Osteocyte (in vitro differentiated cells): ENCODE measurements at regions not wholly inside any gene's neighbourhood (a gene's known extent, or its start where the extent isn't known, plus 50 kb on each side); places are given as distances from the start of the nearest gene placed in this dataset.

ENCODE experiments used
- DNase-seq: peaks from one replicate; pipeline ENCODE4 v3.0.0; 2021; ENCODE audit warnings: mixed read lengths; ENCODE audit not compliant: unreplicated experiment; ENCODE audit errors: extremely low spot score
- H3K27ac Mint-ChIP-seq: one replicate; pipeline ENCODE4 v1.8.0; 2021; ENCODE audit warnings: mild to moderate bottlenecking, mixed read lengths; ENCODE audit not compliant: unreplicated experiment
- H3K27me3 Mint-ChIP-seq: one replicate; pipeline ENCODE4 v1.8.0; 2021; ENCODE audit warnings: mixed read lengths; ENCODE audit not compliant: unreplicated experiment
- H3K36me3 Mint-ChIP-seq: one replicate; pipeline ENCODE4 v1.8.0; 2021; ENCODE audit warnings: mixed read lengths; ENCODE audit not compliant: unreplicated experiment
- H3K4me1 Mint-ChIP-seq: one replicate; pipeline ENCODE4 v1.8.0; 2021; ENCODE audit warnings: mixed read lengths; ENCODE audit not compliant: unreplicated experiment
- H3K4me3 Mint-ChIP-seq: one replicate; pipeline ENCODE4 v1.8.0; 2021; ENCODE audit warnings: mild to moderate bottlenecking, moderate library complexity, mixed read lengths; ENCODE audit not compliant: unreplicated experiment
- H3K9me3 Mint-ChIP-seq: one replicate; pipeline ENCODE4 v1.8.0; 2021; ENCODE audit warnings: mixed read lengths; ENCODE audit not compliant: unreplicated experiment
- TF ChIP-seq, protein P1 (sequence below): fragments of 200-600 bp; sonication (generic); IDR thresholded peaks from 2 replicates; pipeline ENCODE4 v1.5.0; 2021; ENCODE audit warnings: antibody characterized with exemption, mild to moderate bottlenecking, moderate library complexity

DNA sequence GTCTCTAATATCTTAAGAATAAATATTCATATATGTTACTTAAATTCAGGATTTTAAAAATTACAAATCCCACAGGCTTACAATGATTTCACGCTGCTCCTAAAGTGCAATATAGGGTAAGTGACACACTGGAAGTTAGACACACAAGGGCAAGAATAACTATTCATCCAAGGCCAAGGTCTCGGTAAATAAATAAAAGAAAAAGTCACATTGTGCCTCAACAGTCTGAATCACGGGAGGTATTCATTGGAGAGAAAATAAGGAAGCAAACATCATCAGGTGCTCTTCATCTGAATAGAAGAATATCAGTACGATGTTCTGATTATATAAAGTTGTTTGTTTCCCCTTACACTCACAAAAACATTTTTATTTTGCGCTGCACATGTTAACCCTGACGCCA is 820.2 kb downstream of the TRIB2 start:
- H3K9me3 Mint-ChIP-seq = no peaks in the 10 kb centered on the region

GRCh38 chr2:13537771-13538349 is 821.1 kb downstream of the TRIB2 start:
- Mint-ChIP-seq H3K36me3 (no peaks in the 10 kb centered on the region), H3K27ac (no peak overlapping the region), H3K4me3 (no peak overlapping the region), H3K4me1 (no peaks in the 10 kb centered on the region), H3K9me3 (no peaks in the 10 kb centered on the region), H3K27me3 (peaks cover 2% of the 10 kb centered on the region)
- TF ChIP-seq, protein P1, sequence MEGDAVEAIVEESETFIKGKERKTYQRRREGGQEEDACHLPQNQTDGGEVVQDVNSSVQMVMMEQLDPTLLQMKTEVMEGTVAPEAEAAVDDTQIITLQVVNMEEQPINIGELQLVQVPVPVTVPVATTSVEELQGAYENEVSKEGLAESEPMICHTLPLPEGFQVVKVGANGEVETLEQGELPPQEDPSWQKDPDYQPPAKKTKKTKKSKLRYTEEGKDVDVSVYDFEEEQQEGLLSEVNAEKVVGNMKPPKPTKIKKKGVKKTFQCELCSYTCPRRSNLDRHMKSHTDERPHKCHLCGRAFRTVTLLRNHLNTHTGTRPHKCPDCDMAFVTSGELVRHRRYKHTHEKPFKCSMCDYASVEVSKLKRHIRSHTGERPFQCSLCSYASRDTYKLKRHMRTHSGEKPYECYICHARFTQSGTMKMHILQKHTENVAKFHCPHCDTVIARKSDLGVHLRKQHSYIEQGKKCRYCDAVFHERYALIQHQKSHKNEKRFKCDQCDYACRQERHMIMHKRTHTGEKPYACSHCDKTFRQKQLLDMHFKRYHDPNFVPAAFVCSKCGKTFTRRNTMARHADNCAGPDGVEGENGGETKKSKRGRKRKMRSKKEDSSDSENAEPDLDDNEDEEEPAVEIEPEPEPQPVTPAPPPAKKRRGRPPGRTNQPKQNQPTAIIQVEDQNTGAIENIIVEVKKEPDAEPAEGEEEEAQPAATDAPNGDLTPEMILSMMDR = no peak
- no peak for DNase-seq

More for the DNA sequence above, 820.2 kb downstream of the TRIB2 start:
- no peaks in the 10 kb centered on the region for H3K36me3 Mint-ChIP-seq
- TF ChIP-seq, protein P1 = no peak
- no peak for DNase-seq
- H3K4me3 Mint-ChIP-seq = no peak overlapping the region
- no peak overlapping the region for H3K27ac Mint-ChIP-seq
- no peaks in the 10 kb centered on the region for H3K4me1 Mint-ChIP-seq
- H3K27me3 Mint-ChIP-seq = peaks cover 4% of the 10 kb centered on the region

DNA sequence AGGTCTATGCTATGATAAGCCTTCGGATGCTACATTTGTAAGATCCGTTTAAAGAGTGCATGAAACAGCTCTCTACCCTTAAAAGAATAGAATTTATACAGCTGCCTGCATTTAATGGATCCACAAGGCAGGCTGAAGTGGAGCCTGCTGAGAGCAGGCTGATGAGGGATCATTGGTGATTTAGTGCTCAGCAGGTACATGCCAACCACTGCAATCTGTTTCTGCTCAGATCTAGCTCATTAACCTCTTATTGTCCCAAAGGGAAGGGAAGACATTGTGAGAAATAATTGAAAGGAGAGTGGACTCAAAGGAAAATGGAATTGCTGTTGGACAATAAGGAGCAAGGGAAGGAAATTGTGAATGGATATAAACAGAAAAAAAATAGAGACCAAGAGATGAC is 822.6 kb downstream of the TRIB2 start:
- no peak overlapping the region for H3K27ac Mint-ChIP-seq
- no peaks in the 10 kb centered on the region for H3K9me3 Mint-ChIP-seq

GRCh38 chr2:13542061-13542460 is 825.3 kb downstream of the TRIB2 start:
- Mint-ChIP-seq H3K27me3 (peaks cover 2% of the 10 kb centered on the region), H3K4me1 (no peaks in the 10 kb centered on the region), H3K36me3 (no peaks in the 10 kb centered on the region), H3K9me3 (no peaks in the 10 kb centered on the region), H3K27ac (no peak overlapping the region), H3K4me3 (no peak overlapping the region)
- TF ChIP-seq, protein P1 = no peak
- no peak for DNase-seq

More for the DNA sequence above, 822.6 kb downstream of the TRIB2 start:
- DNase-seq = no peak
- Mint-ChIP-seq H3K4me1 (no peaks in the 10 kb centered on the region), H3K4me3 (no peak overlapping the region), H3K27me3 (peaks cover 2% of the 10 kb centered on the region), H3K36me3 (no peaks in the 10 kb centered on the region)
- TF ChIP-seq, protein P1 = no peak

- H3K27me3 Mint-ChIP-seq = peaks cover 2% of the 10 kb centered on the region
- TF ChIP-seq, protein P1 = no peak
- H3K9me3 Mint-ChIP-seq = no peaks in the 10 kb centered on the region
- H3K4me1 Mint-ChIP-seq = no peaks in the 10 kb centered on the region
- no peak overlapping the region for H3K4me3 Mint-ChIP-seq
- no peak overlapping the region for H3K27ac Mint-ChIP-seq
- no peaks in the 10 kb centered on the region for H3K36me3 Mint-ChIP-seq
- no peak for DNase-seq
These were observed 825.9 kb downstream of the TRIB2 start for GRCh38 chr2:13542642-13543041.
